Myocyte (in vitro differentiated cells): ENCODE measurements at regions not wholly inside any gene's neighbourhood (a gene's known extent, or its start where the extent isn't known, plus 50 kb on each side); places are given as distances from the start of the nearest gene placed in this dataset.

Experiments used
- DNase-seq: peaks from one replicate; pipeline ENCODE4 v3.0.0-alpha.2; 2012; ENCODE audit warnings: low read depth

GRCh38 chr15:93454788-93455187, 365.8 kb upstream of the RGMA start:
- DNase-seq: no peak

GRCh38 chr15:93452537-93453211, 363.7 kb upstream of the RGMA start:
- no peak for DNase-seq

GRCh38 chr15:93451822-93452221, 362.8 kb upstream of the RGMA start:
- no peak for DNase-seq

GRCh38 chr15:93451265-93451664, 362.3 kb upstream of the RGMA start:
- no peak for DNase-seq

- no peak for DNase-seq
Observed at GRCh38 chr15:93449798-93450197, 360.8 kb upstream of the RGMA start.

- no peak for DNase-seq
Observed at GRCh38 chr15:93438310-93438709, 349.3 kb upstream of the RGMA start.

GRCh38 chr15:93432474-93432873, 343.5 kb upstream of the RGMA start:
- DNase-seq: no peak

- DNase-seq: no peak
Observed at GRCh38 chr15:93428807-93429351, 339.9 kb upstream of the RGMA start.

GRCh38 chr15:93428150-93428549, 339.1 kb upstream of the RGMA start:
- DNase-seq: no peak

GRCh38 chr15:93424131-93424530, 335.1 kb upstream of the RGMA start:
- no peak for DNase-seq

- DNase-seq: no peak
Observed at GRCh38 chr15:93422476-93422875, 333.5 kb upstream of the RGMA start.

- no peak for DNase-seq
Observed at GRCh38 chr15:93420477-93420876, 331.5 kb upstream of the RGMA start.

- no peak for DNase-seq
Observed at GRCh38 chr15:93420050-93420452, 331.0 kb upstream of the RGMA start.

- DNase-seq: no peak
Observed at GRCh38 chr15:93418566-93418965, 329.6 kb upstream of the RGMA start.

GRCh38 chr15:93417631-93418030, 328.6 kb upstream of the RGMA start:
- no peak for DNase-seq

GRCh38 chr15:93417156-93417555, 328.1 kb upstream of the RGMA start:
- no peak for DNase-seq

- DNase-seq: no peak
Observed at GRCh38 chr15:93415576-93415975, 326.6 kb upstream of the RGMA start.

- no peak for DNase-seq
Observed at GRCh38 chr15:93414576-93415231, 325.7 kb upstream of the RGMA start.

GRCh38 chr15:93413745-93414144, 324.7 kb upstream of the RGMA start:
- no peak for DNase-seq

GRCh38 chr15:93399121-93399520, 310.1 kb upstream of the RGMA start:
- no peak for DNase-seq

GRCh38 chr15:93389211-93389610, 300.2 kb upstream of the RGMA start:
- DNase-seq: no peak

GRCh38 chr15:93384886-93385285, 295.9 kb upstream of the RGMA start:
- DNase-seq: no peak
